GM12891 (cell line): ENCODE measurements at regions not wholly inside any gene's neighbourhood (a gene's known extent, or its start where the extent isn't known, plus 50 kb on each side); places are given as distances from the start of the nearest gene placed in this dataset.

ENCODE experiments used
- DNase-seq: peaks from one replicate; pipeline ENCODE4 v3.0.0; 2011; ENCODE audit warnings: low spot score; ENCODE audit not compliant: insufficient read length
- FAIRE-seq: peaks from 2 replicates; lab custom pipeline; 2011; peaks lifted over from hg19 to GRCh38; lab: Jason Lieb, UNC
- PAX5 ChIP-seq: IDR thresholded peaks from 2 replicates; pipeline ENCODE4 v1.6.1; 2011; ENCODE audit warnings: low read length, moderate library complexity, mild to moderate bottlenecking; ENCODE audit not compliant: insufficient read depth, severe bottlenecking
- POLR2A ChIP-seq: IDR thresholded peaks from 2 replicates; pipeline ENCODE4 v1.6.1; 2011; ENCODE audit warnings: low read depth, low read length, control low read depth
- POLR2AphosphoS5 ChIP-seq: IDR thresholded peaks from 2 replicates; pipeline ENCODE4 v1.6.1; 2011; ENCODE audit warnings: low read depth, low read length, control low read depth
- POU2F2 ChIP-seq: IDR thresholded peaks from 2 replicates; pipeline ENCODE4 v1.6.1; 2011; ENCODE audit warnings: low read depth, mild to moderate bottlenecking, control low read depth, low read length, moderate library complexity
- SPI1 ChIP-seq: IDR thresholded peaks from 2 replicates; pipeline ENCODE4 v1.6.1; 2011; ENCODE audit warnings: low read depth, low read length, control low read depth
- TAF1 ChIP-seq: IDR thresholded peaks from 2 replicates; pipeline ENCODE4 v1.6.1; 2011; ENCODE audit warnings: low read depth, low read length, control low read depth

DNA sequence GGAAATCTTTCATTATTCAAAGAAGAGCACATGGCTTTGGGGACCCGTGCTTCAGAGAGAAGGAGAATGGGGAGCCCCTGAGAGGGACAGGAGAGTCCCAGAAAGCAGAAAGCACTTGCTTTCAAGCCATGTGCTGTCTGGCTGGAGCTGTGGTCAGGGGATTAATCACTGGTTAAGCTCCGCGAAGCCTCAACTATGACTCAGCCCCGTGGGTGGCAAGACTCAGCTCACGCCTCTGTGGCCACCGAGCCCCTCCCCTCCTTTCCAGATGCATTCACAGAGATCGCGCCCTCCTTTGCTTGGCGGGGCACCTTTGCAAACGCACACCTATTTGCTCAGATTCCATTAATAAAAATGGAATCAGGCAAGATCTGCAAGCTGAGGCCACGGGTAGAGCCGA lies 202.9 kb upstream of the TCERG1L start:
- FAIRE-seq (no peak), DNase-seq (no peak)
- TF ChIP-seq POU2F2 = no peak
- TF ChIP-seq SPI1 = no peak
- no peak for TF ChIP-seq PAX5
- no peak for TF ChIP-seq TAF1
- TF ChIP-seq POLR2A = no peak
- no peak for TF ChIP-seq POLR2AphosphoS5

GRCh38 chr10:131516285-131516684 lies 204.8 kb upstream of the TCERG1L start:
- DNase-seq (no peak), FAIRE-seq (no peak)
- TF ChIP-seq POU2F2 (no peak), PAX5 (no peak), POLR2A (no peak), POLR2AphosphoS5 (no peak), SPI1 (no peak), TAF1 (no peak)

DNA sequence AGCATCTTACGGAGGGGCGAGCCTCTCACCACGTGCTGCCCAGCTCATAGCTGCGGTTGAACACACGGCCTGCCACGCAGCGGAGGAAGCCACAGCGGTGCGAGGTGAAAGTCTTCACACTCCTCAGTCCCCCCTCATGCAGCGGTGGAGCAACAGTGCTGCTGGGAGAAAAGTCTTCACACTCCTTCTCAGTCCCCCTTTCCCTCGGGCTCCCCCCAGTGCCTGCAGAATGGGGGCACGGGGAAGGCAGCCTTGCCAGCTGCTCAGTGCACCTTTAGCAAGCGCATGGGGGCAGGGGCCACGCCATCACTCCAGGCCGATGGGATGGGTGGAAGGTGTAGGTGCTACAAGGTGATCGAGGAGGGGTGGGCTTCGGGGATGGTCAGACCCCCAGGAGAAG lies 206.3 kb upstream of the TCERG1L start:
- TF ChIP-seq PAX5 (no peak), TAF1 (no peak), POLR2AphosphoS5 (no peak), POLR2A (no peak)
- DNase-seq = no peak
- FAIRE-seq = no peak

DNA sequence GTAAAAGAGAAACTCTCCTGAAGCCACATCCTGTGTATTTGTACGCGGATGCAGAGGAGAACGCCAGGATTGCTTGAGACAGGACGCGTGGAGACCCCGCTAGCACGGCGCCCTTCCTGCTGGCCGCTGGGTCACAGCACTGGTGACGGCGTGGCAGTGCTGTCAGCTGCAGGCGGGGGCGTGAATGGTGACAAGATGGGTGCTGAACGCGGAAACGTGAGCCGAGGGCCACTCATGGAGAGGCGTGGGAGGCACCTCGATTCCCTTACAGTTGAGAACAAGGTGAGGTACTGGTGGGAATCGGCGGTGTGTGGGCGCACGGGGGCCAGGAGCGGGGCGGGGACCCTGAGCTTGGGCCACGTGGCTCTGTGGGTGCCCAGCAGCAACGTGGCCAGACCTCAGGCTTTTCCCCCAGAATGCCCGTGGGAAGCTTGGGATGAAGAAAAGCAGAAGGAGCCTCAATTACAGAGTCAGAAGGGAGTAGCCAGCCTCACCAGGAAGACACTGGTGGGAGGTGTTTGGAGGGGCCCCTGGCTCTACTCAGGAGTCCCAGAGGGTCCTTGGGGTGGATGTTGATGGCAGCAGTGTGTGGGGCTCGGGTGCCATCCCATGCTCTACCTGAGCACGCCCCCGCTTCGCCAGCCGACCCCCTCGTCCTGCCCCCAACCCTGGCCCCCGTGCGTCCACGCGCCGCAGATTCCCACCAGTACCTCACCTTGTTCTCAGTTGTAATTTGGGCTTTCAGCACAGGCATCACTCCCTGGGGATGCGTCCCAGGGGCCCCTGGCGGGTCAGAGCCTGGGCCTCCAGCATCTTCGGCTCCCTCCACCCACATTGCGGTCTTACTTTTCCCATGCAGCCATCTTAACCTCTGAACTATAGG lies 208.4 kb upstream of the TCERG1L start:
- TF ChIP-seq POLR2AphosphoS5 (no peak), SPI1 (no peak), TAF1 (no peak), PAX5 (no peak), POU2F2 (no peak), POLR2A (no peak)
- DNase-seq (no peak), FAIRE-seq (no peak)

DNA sequence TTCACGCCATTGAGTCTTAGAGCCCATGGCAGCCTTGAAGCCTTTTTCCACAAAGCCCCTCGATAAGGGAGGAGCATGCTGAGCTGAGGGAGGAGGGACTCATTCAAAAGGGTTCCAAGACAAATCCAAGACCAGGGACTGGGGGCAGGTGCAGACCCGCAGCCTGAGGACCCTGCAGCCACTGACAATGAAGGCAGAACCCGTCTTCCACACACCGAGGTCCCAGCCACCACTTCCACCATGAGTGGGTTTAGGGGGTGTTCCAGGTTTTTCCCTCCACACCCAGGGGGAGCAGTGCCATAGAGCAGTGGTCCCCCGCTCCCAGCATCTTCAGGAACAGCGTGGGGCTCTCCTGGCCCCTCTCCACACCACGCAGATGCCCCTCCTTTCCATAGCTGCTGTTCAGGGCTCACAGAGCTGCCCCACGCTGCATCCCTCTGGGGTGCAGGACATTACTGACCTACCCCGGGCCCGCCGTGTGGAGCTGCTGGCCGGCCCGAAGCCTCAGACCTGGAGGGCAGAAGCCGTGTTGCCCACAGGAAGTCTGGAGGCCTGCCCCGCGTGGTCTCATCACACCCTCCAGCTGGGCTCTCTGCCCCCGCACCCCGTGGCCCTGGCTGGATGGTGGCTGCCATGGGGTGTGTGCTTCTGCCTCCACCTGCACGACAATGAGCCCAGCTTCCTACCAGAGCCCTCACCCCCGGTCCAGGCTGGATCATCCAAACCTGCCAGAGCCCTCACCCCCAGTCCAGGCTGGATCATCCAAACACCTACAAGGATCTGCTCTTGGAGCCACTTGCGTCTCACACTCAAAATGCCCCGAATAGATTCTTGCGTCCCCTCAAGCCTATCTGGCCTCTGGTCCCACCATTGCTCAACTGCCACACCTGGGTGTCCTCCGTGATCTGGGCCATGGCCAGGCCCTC lies 220.0 kb upstream of the TCERG1L start:
- TF ChIP-seq TAF1 = no peak
- TF ChIP-seq POLR2AphosphoS5 = no peak
- no peak for TF ChIP-seq PAX5
- no peak for TF ChIP-seq POLR2A
- TF ChIP-seq POU2F2 = no peak
- TF ChIP-seq SPI1 = no peak
- FAIRE-seq (no peak), DNase-seq (no peak)

- DNase-seq (no peak), FAIRE-seq (no peak)
- TF ChIP-seq POLR2A (no peak), TAF1 (no peak), PAX5 (no peak), POU2F2 (no peak), POLR2AphosphoS5 (no peak)
Measured at GRCh38 chr10:131532291-131532690, 220.8 kb upstream of the TCERG1L start.

- FAIRE-seq = no peak
- TF ChIP-seq POU2F2 = no peak
- TF ChIP-seq POLR2A = no peak
- no peak for TF ChIP-seq PAX5
- TF ChIP-seq SPI1 = no peak
- TF ChIP-seq TAF1 = no peak
- TF ChIP-seq POLR2AphosphoS5 = no peak
Measured at GRCh38 chr10:131532745-131533341, 221.3 kb upstream of the TCERG1L start.

DNA sequence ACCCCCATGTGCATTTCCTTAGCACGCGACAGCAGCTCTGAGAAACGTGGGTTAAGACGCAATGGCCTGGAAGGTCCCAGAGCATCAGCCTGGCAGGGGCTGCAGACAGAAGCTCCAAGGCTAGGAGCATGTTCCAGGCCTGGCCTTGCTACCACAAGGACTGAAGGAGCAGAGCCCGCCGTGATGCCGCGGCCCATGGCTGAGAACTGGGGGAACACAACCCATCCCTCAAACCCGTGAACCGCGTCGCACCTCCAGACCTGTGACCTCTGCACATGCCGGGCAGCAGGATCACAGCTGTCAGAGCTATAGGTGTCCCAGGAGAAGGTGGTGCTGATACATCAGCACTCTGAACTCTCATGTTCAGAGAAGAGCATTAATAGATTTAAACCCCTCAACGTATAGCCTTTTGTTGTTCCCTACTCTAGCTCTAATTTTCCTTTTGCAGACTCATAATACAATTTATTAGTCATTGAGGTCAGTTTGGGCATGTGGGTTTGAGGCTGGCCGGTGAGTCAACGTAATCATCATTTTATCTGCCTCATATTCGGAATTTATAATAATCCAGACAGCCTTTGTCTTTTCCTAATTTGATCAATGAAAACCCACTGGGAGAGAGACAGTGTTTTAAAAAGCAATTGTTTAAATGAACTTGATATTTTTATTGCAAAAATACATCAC lies 222.5 kb upstream of the TCERG1L start:
- FAIRE-seq (no peak), DNase-seq (no peak)
- TF ChIP-seq SPI1 (no peak), POLR2AphosphoS5 (no peak), POLR2A (no peak), PAX5 (no peak), TAF1 (no peak), POU2F2 (no peak)

More at GRCh38 chr10:131532745-131533341, 221.3 kb upstream of the TCERG1L start:
- no peak for DNase-seq
